H1 (cell line): ENCODE measurements at regions not wholly inside any gene's neighbourhood (a gene's known extent, or its start where the extent isn't known, plus 50 kb on each side); places are given as distances from the start of the nearest gene placed in this dataset.

Experiments used
- CTCF ChIA-PET: fragments of 300-600 bp; sonication (Branson Sonifier 250); formaldehyde crosslinking; loops from one replicate; lab custom pipeline; 2021; ENCODE audit not compliant: partially characterized antibody; lab: Charles Lee
- POLR2A ChIA-PET: fragments of 300-600 bp; sonication (Branson Sonifier 250); formaldehyde crosslinking; loops from one replicate; lab custom pipeline; 2021; ENCODE audit warnings: inconsistent platforms; ENCODE audit not compliant: partially characterized antibody; lab: Charles Lee
- DNase-seq, 2 experiments: peaks; one replicate each; pipeline versions ENCODE4 v3.0.0 to v3.0.0-alpha.2; 2010 to 2022; ENCODE audit warnings: low spot score in 2 of 2, low read depth in 1 of 2, mixed read lengths in 1 of 2
- FAIRE-seq: peaks from 2 replicates; lab custom pipeline; 2011; peaks lifted over from hg19 to GRCh38; lab: Jason Lieb, UNC
- H2AFZ ChIP-seq: 2 replicates; pipeline ENCODE4 v1.8.1; 2012; ENCODE audit warnings: low read length, inconsistent platforms
- H2AK5ac ChIP-seq: 2 replicates; pipeline ENCODE4 v1.6.1; 2013; ENCODE audit warnings: low read depth, low read length
- H2BK120ac ChIP-seq: replicated peaks from 2 replicates; pipeline ENCODE3; 2013; ENCODE audit warnings: low read depth, low read length, inconsistent platforms
- H2BK12ac ChIP-seq: 2 replicates; pipeline ENCODE4 v1.6.1; 2013; ENCODE audit warnings: low read depth, low read length
- H2BK15ac ChIP-seq: 2 replicates; pipeline ENCODE4 v1.6.1; 2013; ENCODE audit warnings: low read length
- H2BK20ac ChIP-seq: 2 replicates; pipeline ENCODE4 v1.6.1; 2013; ENCODE audit warnings: low read length
- H2BK5ac ChIP-seq: 2 replicates; pipeline ENCODE4 v1.6.1; 2013; ENCODE audit warnings: low read depth, low read length
- H3K14ac ChIP-seq: 2 replicates; pipeline ENCODE4 v1.6.1; 2013; ENCODE audit warnings: inconsistent platforms; ENCODE audit not compliant: insufficient read length
- H3K18ac ChIP-seq: 2 replicates; pipeline ENCODE4 v1.6.1; 2013; ENCODE audit warnings: low read length; ENCODE audit errors: extremely low read depth
- H3K23ac ChIP-seq: 2 replicates; pipeline ENCODE4 v1.6.1; 2013; ENCODE audit warnings: inconsistent platforms; ENCODE audit not compliant: insufficient read length
- H3K23me2 ChIP-seq: 2 replicates; pipeline ENCODE4 v1.6.1; 2013; ENCODE audit warnings: low read depth, low read length
- H3K27ac ChIP-seq: 2 replicates; pipeline ENCODE4 v1.6.1; 2011; ENCODE audit warnings: low read depth, low read length, inconsistent platforms
- H3K27me3 ChIP-seq, 4 experiments: replicated peaks in 1 of 4; 1 replicate in 1 of 4; 2 replicates in 3 of 4; pipeline versions ENCODE4 v1.6.1 to v1.8.1; 2011 to 2013; ENCODE audit warnings: low read length in 3 of 4, mild to moderate bottlenecking in 3 of 4, inconsistent platforms in 2 of 4, mixed read lengths in 2 of 4, moderate library complexity in 1 of 4; ENCODE audit not compliant: control insufficient read depth in 3 of 4, insufficient read depth in 3 of 4; ENCODE audit errors: extremely low read depth in 1 of 4
- H3K36me3 ChIP-seq, 4 experiments: 2 replicates each; pipeline versions ENCODE4 v1.6.1 to v1.8.1; 2011 to 2013; ENCODE audit warnings: mild to moderate bottlenecking in 4 of 4, low read length in 3 of 4, moderate library complexity in 2 of 4, control low read depth in 1 of 4, inconsistent platforms in 1 of 4; ENCODE audit not compliant: insufficient read depth in 4 of 4, control insufficient read depth in 2 of 4
- H3K4ac ChIP-seq: replicated peaks from 2 replicates; pipeline ENCODE3; 2013; ENCODE audit warnings: low read length, low read depth, mixed read lengths, inconsistent platforms; ENCODE audit not compliant: insufficient read length
- H3K4me1 ChIP-seq, 4 experiments: replicated peaks in 1 of 4; 1 replicate in 1 of 4; 2 replicates in 3 of 4; pipeline versions ENCODE4 v1.6.1 to v1.8.1; 2011 to 2013; ENCODE audit warnings: low read length in 3 of 4, inconsistent platforms in 2 of 4, mixed read lengths in 1 of 4; ENCODE audit not compliant: insufficient read depth in 4 of 4, control insufficient read depth in 3 of 4
- H3K4me2 ChIP-seq, 2 experiments: 2 replicates each; pipeline versions ENCODE4 v1.6.1 to v1.8.1; 2011 to 2013; ENCODE audit warnings: low read depth in 2 of 2, low read length in 2 of 2, control low read depth in 1 of 2, inconsistent platforms in 1 of 2, mild to moderate bottlenecking in 1 of 2; ENCODE audit not compliant: insufficient read depth in 1 of 2
- H3K4me3 ChIP-seq, 4 experiments: fragments of 200-600, 300-600 bp in 1 of 4; sonication (generic), shearing (Covaris generic), sonication (Bioruptor Twin) in 1 of 4; 2 replicates each; pipeline versions ENCODE4 v1.5.1 to v1.8.1; 2011 to 2016; ENCODE audit warnings: low read length in 4 of 4, low read depth in 3 of 4, control low read depth in 2 of 4, inconsistent platforms in 2 of 4, mild to moderate bottlenecking in 2 of 4, mixed read lengths in 1 of 4, moderate library complexity in 1 of 4; ENCODE audit not compliant: insufficient read depth in 2 of 4; ENCODE audit errors: extremely low read depth in 1 of 4
- H3K56ac ChIP-seq: replicated peaks from 2 replicates; pipeline ENCODE3; 2013; ENCODE audit warnings: low read depth, mild to moderate bottlenecking, mixed read lengths, low read length, inconsistent platforms; ENCODE audit not compliant: insufficient read length
- H3K79me1 ChIP-seq: 2 replicates; pipeline ENCODE4 v1.6.1; 2013; ENCODE audit warnings: low read depth, low read length, control low read depth
- H3K79me2 ChIP-seq, 2 experiments: 2 replicates each; pipeline versions ENCODE4 v1.6.1 to v1.8.1; 2012 to 2013; ENCODE audit warnings: low read length in 2 of 2, mild to moderate bottlenecking in 2 of 2, inconsistent platforms in 1 of 2; ENCODE audit not compliant: insufficient read depth in 2 of 2, control insufficient read depth in 1 of 2
- H3K9ac ChIP-seq, 4 experiments: replicated peaks in 1 of 4; 1 replicate in 1 of 4; 2 replicates in 3 of 4; pipeline versions ENCODE4 v1.6.1 to v1.8.1; 2011 to 2013; ENCODE audit warnings: low read depth in 3 of 4, low read length in 3 of 4, control low read depth in 2 of 4, mild to moderate bottlenecking in 2 of 4, moderate library complexity in 2 of 4, inconsistent platforms in 1 of 4; ENCODE audit errors: extremely low read depth in 1 of 4
- H3K9me3 ChIP-seq, 2 experiments: 2 replicates each; pipeline versions ENCODE4 v1.6.1 to v1.8.1; 2012 to 2013; ENCODE audit warnings: mild to moderate bottlenecking in 2 of 2, moderate library complexity in 2 of 2, control low read depth in 1 of 2, inconsistent platforms in 1 of 2, low read depth in 1 of 2, low read length in 1 of 2, mixed read lengths in 1 of 2; ENCODE audit not compliant: insufficient read depth in 2 of 2
- H4K20me1 ChIP-seq, 2 experiments: replicated peaks in 1 of 2; 2 replicates each; pipeline versions ENCODE3 to v1.8.1; 2011 to 2013; ENCODE audit warnings: inconsistent platforms in 2 of 2, low read length in 2 of 2, mild to moderate bottlenecking in 1 of 2; ENCODE audit not compliant: insufficient read depth in 2 of 2, control insufficient read depth in 1 of 2
- H4K5ac ChIP-seq: 2 replicates; pipeline ENCODE4 v1.6.1; 2013; ENCODE audit warnings: low read length, low read depth, mixed read lengths, inconsistent platforms; ENCODE audit not compliant: insufficient read length
- H4K8ac ChIP-seq: 2 replicates; pipeline ENCODE4 v1.8.0; 2013; ENCODE audit warnings: mild to moderate bottlenecking, moderate library complexity, low read length, inconsistent platforms; ENCODE audit not compliant: insufficient read depth; ENCODE audit errors: extremely low read depth
- H4K91ac ChIP-seq: replicated peaks from 2 replicates; pipeline ENCODE3; 2013; ENCODE audit warnings: low read length, mixed read lengths, inconsistent platforms; ENCODE audit not compliant: insufficient read length
- BACH1 ChIP-seq: IDR thresholded peaks from 2 replicates; pipeline ENCODE4 v1.6.1; 2012; ENCODE audit warnings: low read length, improper control_type of control experiment
- JUN ChIP-seq: IDR thresholded peaks from 2 replicates; pipeline ENCODE4 v1.6.1; 2011; ENCODE audit warnings: low read depth, mild to moderate bottlenecking, improper control_type of control experiment, low read length
- KDM1A ChIP-seq: fragments of 200-600, 300-600 bp; sonication (generic); IDR thresholded peaks from 2 replicates; pipeline ENCODE4 v1.7.1; 2016; ENCODE audit warnings: mild to moderate bottlenecking, low read length, borderline replicate concordance
- RAD21 ChIP-seq, 2 experiments: IDR thresholded peaks in 1 of 2; conservative IDR thresholded peaks in 1 of 2; 2 replicates each; pipeline ENCODE4 v1.6.1; 2011; ENCODE audit warnings: low read depth in 2 of 2, low read length in 2 of 2, improper control_type of control experiment in 1 of 2, inconsistent platforms in 1 of 2, mild to moderate bottlenecking in 1 of 2, moderate library complexity in 1 of 2
- SP1 ChIP-seq: IDR thresholded peaks from 2 replicates; pipeline ENCODE4 v1.6.1; 2011; ENCODE audit warnings: low read depth, low read length
- SUZ12 ChIP-seq: fragments of 200-600 bp; sonication (generic); IDR thresholded peaks from 2 replicates; pipeline ENCODE4 v1.6.1; 2012; ENCODE audit warnings: mild to moderate bottlenecking, inconsistent platforms, low read length, moderate library complexity, mixed read lengths
- ZNF274 ChIP-seq: IDR thresholded peaks from 2 replicates; pipeline ENCODE4 v1.7.0; 2012; ENCODE audit warnings: low read length, borderline replicate concordance; ENCODE audit errors: extremely low read depth
- WGBS, 2 experiments: shearing (Covaris generic) in 1 of 2; methylation state at CpG; one replicate each; pipeline versions ENCODE4 v1.1.6 to v1.1.7; 2013 to 2015; ENCODE audit warnings: low lambda C conversion rate in 2 of 2, mixed read lengths in 2 of 2, inconsistent platforms in 1 of 2, low coverage in 1 of 2, missing lambda C conversion rate in 1 of 2; ENCODE audit not compliant: insufficient replicate concordance in 2 of 2, insufficient coverage in 1 of 2, insufficient read length in 1 of 2; ENCODE audit errors: extremely low coverage in 1 of 2, missing lambda C conversion rate in 1 of 2; 5-methylcytosine and 5-hydroxymethylcytosine counted together
- TF ChIP-seq, protein P1 (sequence below), 3 experiments: IDR thresholded peaks; 1 replicate in 2 of 3; 2 replicates in 1 of 3; pipeline versions ENCODE4 v1.5.1 to v1.6.1; 2011; ENCODE audit warnings: low read length in 3 of 3, mild to moderate bottlenecking in 3 of 3, inconsistent platforms in 2 of 3, low read depth in 1 of 3, moderate library complexity in 1 of 3; ENCODE audit not compliant: insufficient read depth in 1 of 3; ENCODE audit errors: control extremely low read depth in 1 of 3
- TF ChIP-seq, protein P2 (sequence below): IDR thresholded peaks from 2 replicates; pipeline ENCODE4 v1.6.1; 2012; ENCODE audit warnings: low read length, inconsistent platforms

DNA sequence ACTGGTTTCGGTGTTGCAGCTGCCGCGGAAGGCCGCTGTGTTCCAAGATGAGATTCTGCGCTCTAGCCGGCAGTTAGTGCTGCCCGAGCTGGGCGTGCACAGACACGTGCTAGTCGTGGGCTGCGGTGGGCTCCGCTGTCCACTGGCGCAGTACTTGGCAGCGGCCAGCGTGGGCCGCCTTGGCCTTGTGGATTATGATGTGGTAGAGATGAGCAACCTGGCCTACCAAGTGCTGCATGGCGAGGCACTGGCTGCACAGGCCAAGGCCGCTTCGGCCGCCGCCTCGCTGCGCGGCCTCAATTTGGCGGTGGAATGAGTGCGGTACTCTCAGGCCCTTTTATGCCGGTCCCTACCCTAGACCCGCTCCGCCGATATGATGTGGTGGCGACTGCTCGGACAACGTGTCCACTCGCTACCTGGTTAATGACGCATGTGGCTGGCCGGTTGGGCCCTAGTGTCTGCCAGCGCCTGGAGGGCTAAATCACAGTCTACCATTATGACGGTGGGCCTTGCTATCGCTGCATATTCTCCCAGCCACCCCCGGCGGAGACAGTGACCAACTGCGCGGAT lies 102.2 kb downstream of the SNAPC1 start:
- Histone ChIP-seq H3K9me3 (peaks cover 0 to under 1% of the 10 kb centered on the region in 2 experiments; a peak in 1 of 4 replicates), H4K5ac (no peak overlapping the region), H2AK5ac (no peak overlapping the region), H3K4me3 (no peak overlapping the region), H3K4ac (no peak overlapping the region), H3K56ac (no peak overlapping the region), H3K27me3 (no peaks in the 10 kb centered on the region), H3K79me2 (no peaks in the 10 kb centered on the region), H3K23me2 (no peaks in the 10 kb centered on the region), H3K18ac (no peak overlapping the region), H3K36me3 (no peaks in the 10 kb centered on the region), H3K23ac (no peak overlapping the region), H2AFZ (no peak overlapping the region), H3K79me1 (no peaks in the 10 kb centered on the region), H3K4me2 (no peak overlapping the region), H4K91ac (no peak overlapping the region), H3K14ac (no peak overlapping the region), H4K8ac (peak overlapping the region; percentile 79), H2BK5ac (peak overlapping the region; percentile 12), H4K20me1 (no peaks in the 10 kb centered on the region), H2BK20ac (no peak overlapping the region), H2BK12ac (no peak overlapping the region), H3K27ac (no peak overlapping the region), H3K4me1 (no peaks in the 10 kb centered on the region), H2BK120ac (no peak overlapping the region), H3K9ac (no peak overlapping the region), H2BK15ac (no peak overlapping the region)
- WGBS, 2 experiments, result 95% methylated on average over 43 of the region's 43 CpGs; no CpG with 5 or more reads in 1 of the 2 experiments
- ChIA-PET CTCF (no interaction called here), POLR2A (no interaction called here)
- FAIRE-seq, result no peak
- DNase-seq, result no peak
- no peak for TF ChIP-seq ZNF274
- TF ChIP-seq, protein P1, sequence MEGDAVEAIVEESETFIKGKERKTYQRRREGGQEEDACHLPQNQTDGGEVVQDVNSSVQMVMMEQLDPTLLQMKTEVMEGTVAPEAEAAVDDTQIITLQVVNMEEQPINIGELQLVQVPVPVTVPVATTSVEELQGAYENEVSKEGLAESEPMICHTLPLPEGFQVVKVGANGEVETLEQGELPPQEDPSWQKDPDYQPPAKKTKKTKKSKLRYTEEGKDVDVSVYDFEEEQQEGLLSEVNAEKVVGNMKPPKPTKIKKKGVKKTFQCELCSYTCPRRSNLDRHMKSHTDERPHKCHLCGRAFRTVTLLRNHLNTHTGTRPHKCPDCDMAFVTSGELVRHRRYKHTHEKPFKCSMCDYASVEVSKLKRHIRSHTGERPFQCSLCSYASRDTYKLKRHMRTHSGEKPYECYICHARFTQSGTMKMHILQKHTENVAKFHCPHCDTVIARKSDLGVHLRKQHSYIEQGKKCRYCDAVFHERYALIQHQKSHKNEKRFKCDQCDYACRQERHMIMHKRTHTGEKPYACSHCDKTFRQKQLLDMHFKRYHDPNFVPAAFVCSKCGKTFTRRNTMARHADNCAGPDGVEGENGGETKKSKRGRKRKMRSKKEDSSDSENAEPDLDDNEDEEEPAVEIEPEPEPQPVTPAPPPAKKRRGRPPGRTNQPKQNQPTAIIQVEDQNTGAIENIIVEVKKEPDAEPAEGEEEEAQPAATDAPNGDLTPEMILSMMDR (IDR thresholded peaks at IDR 0.05; ENCODE audit: control extremely low read depth in 1 of 3, insufficient read depth in 1 of 3, low read depth in 1 of 3, low read length in 3 of 3), result peak in 1 of 3 experiments; percentile 6; a peak in 1 of 4 replicates
- TF ChIP-seq BACH1, result no peak
- TF ChIP-seq, protein P2, sequence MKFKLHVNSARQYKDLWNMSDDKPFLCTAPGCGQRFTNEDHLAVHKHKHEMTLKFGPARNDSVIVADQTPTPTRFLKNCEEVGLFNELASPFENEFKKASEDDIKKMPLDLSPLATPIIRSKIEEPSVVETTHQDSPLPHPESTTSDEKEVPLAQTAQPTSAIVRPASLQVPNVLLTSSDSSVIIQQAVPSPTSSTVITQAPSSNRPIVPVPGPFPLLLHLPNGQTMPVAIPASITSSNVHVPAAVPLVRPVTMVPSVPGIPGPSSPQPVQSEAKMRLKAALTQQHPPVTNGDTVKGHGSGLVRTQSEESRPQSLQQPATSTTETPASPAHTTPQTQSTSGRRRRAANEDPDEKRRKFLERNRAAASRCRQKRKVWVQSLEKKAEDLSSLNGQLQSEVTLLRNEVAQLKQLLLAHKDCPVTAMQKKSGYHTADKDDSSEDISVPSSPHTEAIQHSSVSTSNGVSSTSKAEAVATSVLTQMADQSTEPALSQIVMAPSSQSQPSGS, result no peak
- no peak for TF ChIP-seq SP1
- no peak for TF ChIP-seq JUN
- peak; percentile 32 to 42 for TF ChIP-seq RAD21 (IDR thresholded peaks at IDR 0.05 in 1 of 2, conservative IDR thresholded peaks at IDR 0.05 in 1 of 2; ENCODE audit: low read depth in 2 of 2, low read length in 2 of 2)
- no peak for TF ChIP-seq KDM1A
- TF ChIP-seq SUZ12, result no peak
